HG03045 (cell line): ENCODE measurements at regions not wholly inside any gene's neighbourhood (a gene's known extent, or its start where the extent isn't known, plus 50 kb on each side); places are given as distances from the start of the nearest gene placed in this dataset.

Experiments used
- ATAC-seq: cut with Tn5 transposase; IDR thresholded peaks from one replicate; pipeline ENCODE4 v1.9.1; 2021; ENCODE audit warnings: mild to moderate bottlenecking, moderate library complexity; ENCODE audit not compliant: unreplicated experiment

DNA sequence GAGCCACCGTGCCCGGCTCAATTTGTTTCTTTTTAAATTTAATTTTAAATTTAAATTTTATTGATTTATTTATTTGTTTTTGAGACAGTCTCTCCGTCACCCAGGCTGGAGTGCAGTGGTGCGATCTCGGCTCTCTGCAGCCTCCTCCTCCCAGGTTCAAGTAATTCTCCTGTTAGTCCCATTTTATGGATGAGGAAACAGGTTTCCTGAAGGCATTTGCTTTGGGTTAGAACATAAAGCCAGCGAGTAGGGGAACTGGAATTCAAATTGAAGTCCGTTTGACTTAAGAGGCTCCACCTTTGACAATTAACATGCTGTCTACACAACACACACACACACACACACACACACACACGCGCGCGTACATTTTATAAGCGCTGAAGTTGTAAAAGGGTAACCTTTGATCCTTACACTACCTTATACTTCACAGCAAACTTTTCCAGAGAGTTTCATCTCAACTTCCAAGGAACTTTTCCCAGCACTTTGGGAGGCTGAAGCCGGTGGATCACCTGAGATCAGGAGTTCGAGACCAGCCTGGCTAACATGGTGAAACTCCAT lies 232.0 kb downstream of the BCAS1 start:
- no peak for ATAC-seq

DNA sequence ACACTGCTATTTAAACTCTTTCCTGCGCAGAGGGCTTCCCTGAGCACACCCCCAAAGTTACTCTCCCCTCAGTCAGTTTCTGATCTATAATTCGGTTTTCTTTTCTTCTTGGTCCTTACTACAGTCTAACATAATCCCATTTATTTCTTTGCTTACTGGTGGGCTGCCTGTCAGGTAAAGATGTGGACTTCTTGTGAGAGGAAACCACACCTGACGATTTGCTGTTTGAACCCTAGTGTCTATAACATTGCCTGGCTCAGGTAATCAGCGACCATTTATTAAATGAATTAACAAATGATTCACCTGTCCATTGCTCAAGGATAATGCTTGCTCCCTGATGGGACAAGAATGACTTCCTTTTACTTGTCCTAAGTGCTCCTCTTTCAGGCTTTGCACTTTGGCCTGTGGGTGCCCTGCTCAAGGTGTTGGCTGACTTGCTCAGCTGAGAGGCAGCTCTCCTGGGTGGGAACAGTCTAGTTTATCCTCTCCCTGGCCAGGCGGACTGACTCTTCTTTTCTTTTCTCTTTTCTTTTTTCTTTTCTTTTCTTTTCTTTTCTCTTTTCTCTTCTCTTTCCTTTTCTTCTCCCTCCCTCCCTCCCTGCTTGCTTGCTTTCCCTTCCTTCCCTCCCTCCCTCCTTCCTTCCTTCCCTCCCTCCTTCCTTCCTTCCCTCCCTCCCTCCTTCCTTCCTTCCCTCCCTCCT lies 233.1 kb downstream of the BCAS1 start:
- no peak for ATAC-seq

DNA sequence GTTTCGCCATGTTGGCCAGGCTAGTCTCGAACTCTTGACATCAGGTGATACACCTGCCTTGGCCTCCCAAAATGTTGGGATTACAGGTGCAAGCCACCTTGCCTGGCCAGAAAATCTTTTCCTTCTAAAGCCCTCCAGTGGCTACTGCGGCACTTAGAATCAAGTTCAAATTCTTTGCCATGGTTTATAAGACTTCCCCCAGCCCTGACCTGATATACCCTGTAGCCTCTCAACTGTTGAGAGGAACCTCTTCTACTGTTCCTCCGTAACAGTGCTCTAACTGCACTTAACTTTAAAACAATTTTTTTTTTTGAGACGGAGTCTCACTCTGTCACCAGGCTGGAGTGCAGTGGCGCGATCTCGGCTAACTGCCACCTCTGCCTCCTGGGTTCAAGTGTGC lies 235.6 kb downstream of the BCAS1 start:
- no peak for ATAC-seq

DNA sequence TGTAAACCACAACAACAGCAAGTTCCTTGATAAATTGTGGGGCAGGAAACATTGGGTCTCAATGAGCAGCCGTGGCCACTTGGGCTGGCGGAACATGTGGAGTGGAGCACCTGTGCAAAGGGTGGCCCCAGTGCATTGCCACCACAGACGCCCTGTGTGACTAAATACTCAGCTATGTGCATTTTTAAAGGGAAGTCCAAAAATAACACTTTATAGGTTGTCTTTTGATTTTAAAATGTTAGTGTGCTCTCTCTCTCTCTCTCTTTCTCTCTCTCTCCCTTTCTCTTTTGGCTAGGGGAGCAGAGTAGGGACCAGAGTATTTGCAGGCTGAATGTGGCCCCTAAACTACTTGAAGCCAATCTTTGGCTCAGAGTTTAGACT lies 236.3 kb downstream of the BCAS1 start:
- ATAC-seq = no peak

DNA sequence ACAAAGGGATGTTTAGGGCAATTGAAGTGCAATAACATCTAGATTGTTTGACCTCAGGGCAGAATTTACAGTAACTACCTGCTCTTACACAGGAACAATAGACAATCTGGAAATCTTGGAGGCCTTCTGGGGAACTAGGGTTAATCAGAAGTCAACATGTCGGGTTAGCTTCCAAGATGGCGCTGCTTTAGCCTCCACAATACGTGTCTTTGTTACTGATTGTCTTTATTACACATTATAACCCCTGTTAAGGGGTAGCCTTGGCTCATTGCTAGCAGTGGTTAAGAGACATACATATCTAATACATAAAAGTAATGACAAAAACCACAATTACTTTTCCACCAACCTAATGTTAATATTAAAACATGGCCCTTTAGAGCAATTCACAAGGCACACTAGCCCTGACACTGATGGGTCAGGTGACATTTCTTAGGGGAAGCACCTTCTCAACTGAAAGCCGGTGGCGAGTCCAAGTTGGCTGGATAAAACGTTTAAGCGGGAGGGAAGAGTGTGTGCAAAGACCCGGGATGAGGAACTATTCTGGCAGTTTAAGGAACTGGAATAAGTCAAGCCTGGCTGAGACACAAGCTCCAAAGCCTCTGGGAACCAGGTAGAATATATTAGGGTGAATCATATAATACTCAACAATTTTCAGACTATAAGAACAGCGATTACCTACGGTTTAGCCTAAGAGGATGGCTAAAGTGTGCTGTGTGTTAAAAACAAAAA lies 236.9 kb downstream of the BCAS1 start:
- ATAC-seq = no peak

DNA sequence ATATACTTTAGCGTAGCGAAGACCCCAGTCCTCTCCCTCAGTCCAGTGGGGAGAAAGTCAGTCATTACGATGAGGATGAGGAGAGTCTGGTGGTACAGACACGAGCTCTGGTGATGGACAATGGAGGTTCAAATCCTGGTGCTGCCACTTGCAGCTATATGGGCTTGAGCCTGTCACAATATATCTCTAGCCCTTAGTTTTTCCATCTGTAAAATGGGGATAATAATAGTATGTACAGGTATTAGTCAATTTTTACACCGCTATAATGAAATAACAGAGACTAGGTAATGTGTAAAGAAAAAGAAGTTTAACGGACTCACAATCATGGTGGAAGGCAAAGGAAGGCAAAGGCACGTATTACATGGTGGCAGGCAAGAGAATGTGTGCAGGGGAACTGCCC lies 237.9 kb downstream of the BCAS1 start:
- ATAC-seq = no peak

DNA sequence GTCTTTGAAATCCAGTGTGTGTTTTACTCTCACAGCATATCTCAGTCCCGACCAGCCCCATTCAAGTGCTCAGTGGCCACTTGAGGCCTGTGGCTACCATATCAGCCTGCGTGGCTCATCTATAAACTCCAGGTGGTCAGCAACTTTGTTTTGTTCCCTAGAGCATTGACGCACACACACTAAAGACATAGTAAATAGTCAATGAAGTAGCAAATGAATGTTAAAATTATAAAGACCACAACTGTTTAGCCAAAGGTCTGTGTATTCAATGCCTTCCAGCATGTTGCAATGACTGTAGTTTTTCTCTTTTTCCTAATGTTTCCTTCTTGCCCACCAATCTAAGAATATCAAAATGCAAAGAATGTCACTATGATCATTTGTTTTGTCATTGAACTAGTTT lies 238.2 kb upstream of the ZNF217 start:
- no peak for ATAC-seq

DNA sequence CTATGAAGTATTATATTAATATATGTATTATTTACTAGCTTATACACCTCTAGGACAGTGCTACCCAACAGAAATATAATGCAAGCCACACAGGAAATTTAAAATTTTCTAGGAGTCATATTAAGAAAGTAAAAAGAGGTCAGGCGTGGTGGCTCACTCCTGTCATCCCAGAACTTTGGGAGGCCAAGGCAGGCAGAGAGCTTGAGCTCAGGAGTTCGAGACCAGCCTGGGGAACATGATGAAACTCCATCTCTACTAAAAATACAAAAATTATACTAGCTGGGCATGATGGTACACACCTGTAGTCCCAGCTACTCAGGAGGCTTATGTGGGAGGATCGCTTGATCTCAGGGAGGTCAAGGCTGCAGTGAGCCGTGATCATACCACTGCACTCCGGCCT lies 237.6 kb upstream of the ZNF217 start:
- no peak for ATAC-seq

DNA sequence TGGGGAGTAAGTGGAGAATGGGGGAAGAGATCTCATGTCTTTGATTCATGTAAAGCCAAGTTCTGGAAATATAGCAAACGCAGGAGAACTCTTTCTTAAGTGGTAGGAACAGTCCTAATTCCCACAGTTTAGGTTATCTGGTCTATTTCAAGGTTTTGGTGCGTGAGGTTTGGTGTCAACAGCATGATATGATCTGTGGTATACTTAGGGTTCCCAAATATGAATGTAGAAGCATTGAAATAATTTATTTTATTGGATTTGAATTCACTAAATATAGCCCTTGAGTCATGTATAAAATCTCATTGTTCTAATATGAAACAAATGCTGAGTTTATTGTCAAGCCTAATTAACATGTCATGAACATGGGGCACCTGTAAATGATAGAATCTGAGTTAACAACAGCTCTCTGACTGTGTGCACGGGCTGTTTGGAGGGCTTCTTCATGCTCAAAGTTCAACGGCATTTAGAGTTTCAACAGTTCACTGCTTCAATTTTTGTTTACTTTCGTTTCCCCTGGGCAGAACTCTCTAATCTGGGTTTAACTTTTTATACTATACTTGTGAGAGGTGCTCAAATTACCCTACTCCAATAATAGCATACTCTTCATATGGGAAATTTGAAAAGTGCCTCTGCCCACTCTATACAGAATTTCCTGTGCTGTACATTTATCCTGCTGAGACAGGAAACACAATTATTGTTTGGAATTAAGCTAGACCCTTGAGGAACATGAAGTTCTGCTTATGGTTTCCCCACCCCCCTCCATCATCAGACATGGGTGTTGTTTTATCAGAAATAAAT lies 236.3 kb upstream of the ZNF217 start:
- ATAC-seq = no peak

DNA sequence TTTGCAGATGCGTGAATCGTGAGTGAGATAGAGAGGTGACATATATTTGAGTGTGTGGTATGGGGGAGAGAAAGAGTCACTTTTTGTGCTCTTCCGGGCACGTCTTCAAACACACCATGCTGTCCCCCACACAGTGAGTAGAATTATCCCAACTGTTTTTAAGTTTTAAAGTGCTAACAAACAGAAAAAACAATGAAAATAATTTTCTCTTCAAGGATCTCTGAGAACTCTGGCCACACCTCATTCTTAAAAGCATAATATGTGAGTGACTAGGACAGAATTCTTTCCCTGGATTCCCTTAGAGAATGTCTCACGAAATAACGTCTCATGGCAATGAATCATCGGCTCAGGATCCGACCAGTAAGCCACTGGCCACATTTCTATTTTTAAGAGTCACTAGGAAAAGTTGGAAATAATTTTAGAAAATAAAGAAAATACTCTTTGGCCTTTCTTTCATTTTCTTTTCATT lies 235.7 kb upstream of the ZNF217 start:
- ATAC-seq = no peak

DNA sequence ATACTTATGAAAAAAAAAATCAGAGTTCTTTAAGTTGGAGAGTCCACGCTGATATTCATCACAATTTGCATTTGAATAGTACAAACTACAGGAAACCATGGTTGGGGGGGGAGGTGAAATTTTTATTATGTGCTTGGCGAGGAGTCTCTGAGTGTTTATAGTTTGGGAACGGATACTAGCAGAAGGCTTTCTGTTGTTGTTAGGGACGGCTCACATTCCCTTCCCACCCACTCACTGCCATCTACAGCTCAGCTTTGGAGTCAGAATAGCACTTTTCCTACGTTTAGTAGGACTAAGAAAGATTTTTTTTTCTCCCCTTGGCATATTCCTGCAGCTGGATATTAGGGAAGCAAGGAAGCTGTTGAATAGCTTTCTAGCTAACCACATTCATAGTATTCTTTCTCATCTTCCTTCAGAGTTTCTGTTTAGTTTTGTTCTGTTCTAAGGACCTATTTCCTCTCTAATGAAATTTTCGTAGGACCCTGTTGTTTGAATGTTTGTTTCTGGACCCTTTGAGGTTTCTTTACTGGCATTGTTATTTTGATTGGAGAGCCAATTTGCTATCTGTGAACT lies 235.1 kb upstream of the ZNF217 start:
- ATAC-seq = no peak

DNA sequence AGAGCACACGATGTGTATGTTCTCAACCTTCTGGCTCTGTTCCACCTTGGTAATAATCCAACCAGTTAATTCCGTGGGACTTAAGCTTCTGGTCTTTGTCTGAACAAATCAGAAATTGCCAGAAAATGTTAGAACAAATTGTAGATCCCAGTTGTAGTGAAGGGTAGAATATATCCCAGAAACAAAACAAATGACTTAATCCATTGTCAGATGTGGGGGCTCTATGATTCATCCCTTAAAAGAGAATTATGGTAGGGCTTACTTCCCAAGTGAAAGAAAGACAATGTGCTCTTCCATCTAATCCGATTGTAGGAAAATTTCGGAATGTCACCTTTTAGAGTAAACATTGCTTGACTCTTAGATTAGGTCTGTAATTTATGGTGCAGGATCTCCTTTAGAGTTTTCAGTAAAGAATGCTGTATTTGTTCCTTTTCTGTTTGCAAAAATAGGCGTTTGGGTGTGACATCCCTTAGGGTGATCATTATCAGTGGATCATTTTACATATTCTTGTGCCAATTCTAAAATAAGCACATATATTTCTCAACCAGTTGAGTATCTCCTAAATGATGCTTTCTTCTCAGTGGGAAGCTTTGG lies 234.5 kb upstream of the ZNF217 start:
- ATAC-seq = no peak

DNA sequence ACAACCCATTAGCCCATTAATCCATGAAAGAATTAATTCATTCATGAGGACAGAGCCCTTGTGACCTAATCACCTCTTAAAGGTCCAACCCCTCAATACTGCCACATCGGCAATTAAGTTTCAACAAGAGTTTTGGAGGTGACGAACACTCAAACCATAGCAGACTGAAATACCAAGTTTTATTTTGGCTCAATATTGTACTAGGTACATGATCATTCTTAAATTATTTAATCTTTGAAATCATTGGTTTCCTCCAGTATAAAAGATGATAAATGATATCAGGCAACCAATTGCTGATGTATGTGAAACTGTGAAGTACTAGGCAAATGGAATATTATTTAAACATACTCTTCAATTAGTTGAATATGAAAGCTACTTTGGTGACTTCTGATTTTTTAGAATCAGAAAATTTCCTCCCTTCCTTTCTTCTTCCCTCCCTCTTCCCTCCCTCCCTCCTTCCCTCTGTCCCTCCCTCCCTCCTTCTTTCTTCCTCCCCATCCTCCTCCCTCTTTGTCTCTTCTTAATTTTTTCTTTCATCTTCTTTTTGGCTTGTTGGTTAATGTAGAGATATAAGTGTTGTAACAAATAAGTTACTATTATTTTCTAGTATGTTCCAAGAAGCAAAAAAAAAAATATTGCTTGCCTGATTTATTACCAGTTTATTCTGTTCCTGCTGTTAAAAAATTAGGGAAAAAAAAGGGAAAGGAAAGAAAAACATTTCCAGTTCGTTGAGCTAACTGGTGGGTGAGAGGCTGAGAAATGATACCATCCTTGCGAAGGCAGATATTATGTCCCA lies 233.9 kb upstream of the ZNF217 start:
- ATAC-seq = no peak

DNA sequence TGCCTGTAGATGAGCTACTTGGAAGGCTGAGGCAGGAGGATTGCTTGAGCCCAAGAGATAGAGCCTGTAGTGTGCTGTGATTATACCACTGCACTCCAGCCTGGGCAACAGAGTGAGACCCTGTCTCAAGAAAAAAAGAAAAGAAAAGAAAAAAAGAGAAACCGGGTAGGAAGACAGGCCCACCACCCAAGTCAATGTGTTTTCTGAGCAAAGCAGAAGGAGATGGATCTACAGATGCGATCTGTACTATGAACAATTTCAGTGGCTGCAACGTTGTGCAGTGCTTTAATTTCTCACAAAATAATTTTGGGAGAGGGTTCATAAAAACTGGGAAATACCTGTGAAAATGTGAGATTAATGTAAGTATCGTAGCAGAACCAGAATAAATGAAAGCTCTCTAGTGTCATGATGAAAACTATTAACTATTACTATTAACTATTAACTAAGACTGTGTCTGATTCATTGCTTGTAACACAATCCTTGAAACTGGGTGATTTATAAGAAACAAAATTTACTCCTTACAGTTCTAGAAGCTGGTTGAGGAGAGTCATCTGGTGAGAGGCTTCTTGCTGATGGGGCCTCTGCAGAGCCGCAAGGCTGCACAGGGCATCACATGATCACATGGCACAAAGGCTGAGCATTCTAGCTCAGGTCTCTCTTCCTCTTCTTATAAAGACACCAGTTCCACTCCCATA lies 233.1 kb upstream of the ZNF217 start:
- ATAC-seq = peak; percentile 61

DNA sequence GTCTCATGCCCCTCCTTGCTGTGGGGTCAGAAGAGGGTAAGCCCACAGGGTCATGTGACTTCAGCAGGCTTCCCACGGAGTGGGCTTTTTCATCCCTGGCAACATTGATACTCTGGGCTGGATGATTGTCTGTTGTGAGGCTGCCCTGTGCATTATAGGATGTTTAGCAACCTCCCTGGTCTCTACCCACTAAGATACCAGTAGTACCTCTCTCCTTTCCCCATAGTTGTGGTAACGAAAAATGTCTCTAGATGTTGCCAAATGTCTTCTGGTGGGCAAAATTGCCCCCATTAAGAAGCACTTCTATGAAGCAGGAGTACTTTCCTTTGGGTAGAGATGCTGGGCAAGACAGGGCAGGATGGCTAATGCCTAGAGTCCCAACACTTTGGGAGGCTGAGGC lies 232.5 kb upstream of the ZNF217 start:
- ATAC-seq = no peak

DNA sequence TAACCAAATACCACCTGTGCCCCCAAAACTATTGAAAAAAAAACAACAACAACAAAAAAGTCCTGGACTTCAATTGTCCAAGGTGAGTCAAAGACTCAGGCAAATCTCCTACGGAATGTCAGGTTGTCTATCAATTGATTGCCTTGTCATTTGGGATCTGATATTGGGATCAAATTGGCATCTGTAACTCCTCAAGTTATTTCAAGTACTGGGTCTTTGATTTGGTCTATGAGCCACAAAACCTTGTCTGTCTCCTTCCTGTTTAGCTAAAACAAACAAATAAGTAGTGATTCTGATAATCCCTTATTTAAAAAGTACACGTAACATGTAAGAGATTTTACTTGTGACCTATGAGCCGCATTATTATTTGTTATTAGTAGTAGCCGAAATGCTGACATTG lies 231.6 kb upstream of the ZNF217 start:
- no peak for ATAC-seq

DNA sequence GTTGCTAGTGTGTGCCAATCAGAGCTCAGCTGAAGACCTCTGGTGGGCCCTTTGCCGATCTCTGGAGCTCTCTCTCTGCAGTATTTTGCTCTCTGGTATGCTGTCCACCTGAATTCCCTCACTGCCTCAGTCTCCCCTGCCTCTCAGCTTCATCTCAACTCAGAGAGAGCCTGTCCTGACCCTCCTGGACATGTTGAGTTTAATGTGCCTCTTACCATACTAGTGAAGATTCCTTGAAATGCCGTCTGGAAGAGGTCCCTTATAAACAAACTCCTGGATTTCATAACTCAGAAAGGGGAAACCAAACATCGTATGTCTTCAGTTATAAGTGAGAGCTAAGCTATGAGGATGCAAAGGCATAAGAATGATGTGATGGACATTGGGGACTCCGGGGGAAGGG lies 231.1 kb upstream of the ZNF217 start:
- ATAC-seq = no peak

DNA sequence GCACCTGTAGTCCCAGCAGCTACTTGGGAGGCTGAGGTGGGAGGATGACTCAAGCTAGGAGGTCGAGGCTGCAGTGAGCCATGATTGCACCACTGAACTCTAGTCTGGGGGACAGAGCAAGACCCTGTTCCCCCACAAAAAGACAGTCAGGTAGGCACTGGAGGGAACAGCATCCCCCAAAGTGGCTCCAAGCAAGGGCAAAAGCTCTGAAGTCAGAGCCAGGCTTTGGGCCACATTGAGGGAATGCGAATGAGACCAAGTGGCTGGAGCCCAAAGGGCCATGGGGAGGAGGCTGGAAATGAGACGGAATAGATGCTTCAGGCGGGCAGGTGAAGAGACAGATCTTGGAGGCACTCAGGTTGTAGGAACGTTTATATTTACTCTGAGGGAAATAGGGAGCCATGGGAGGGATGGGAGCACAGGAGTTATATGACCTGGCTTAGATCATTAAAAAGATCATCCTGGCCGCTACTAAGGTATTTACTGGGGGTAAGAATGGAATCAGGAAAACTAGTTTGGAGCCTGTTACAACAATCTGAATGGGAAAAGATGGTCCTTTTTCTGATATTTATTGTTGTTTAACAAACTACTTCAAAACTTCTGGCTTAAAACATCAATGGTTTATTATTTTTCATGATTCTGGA lies 229.6 kb upstream of the ZNF217 start:
- ATAC-seq = no peak

DNA sequence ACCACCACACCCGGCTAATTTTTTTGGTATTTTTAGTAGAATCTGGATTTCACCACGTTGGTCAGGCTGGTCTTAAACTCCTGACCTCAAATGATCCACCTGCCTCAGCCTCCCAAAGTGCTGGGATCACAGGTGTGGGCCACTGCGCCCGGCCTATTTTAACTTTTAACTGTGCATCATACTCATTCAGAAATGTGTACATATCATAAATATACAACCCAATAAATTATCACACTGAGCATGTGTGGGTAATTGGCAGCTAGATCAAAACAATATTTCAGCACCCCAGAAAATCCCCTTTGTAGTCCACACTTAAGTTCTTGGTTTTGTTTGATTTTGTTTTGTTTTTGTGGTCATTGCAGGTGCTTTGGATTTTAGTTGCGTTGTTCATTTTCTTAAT lies 228.9 kb upstream of the ZNF217 start:
- ATAC-seq = no peak
